ENCODE measurements at regions not wholly inside any gene's neighbourhood (a gene's known extent, or its start where the extent isn't known, plus 50 kb on each side); places are given as distances from the start of the nearest gene placed in this dataset.

DNA sequence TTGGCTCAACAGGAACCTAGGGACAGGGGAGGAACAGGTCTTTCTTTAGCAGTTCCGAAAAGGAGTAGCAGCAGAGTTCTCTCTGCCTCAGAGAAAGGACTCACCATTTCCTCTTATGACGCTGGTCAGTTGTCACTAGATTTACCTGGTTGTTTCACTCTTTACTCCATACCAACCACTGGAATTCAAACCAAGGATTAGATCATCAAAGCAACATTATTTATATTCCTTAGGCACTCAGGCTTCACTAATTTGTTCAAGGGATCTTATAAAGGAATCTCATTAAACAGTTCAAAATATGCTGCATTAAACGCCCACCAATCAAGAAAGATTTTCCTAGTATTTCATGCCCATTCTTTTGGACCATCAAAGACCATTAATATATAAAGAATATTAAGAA lies 1129.5 kb upstream of the MAP3K7 start:
- in situ Hi-C loops (cut with HindIII; ENCODE audit: low sequenced_read_pairs), result no loop called here
- TF ChIP-seq, protein P1, sequence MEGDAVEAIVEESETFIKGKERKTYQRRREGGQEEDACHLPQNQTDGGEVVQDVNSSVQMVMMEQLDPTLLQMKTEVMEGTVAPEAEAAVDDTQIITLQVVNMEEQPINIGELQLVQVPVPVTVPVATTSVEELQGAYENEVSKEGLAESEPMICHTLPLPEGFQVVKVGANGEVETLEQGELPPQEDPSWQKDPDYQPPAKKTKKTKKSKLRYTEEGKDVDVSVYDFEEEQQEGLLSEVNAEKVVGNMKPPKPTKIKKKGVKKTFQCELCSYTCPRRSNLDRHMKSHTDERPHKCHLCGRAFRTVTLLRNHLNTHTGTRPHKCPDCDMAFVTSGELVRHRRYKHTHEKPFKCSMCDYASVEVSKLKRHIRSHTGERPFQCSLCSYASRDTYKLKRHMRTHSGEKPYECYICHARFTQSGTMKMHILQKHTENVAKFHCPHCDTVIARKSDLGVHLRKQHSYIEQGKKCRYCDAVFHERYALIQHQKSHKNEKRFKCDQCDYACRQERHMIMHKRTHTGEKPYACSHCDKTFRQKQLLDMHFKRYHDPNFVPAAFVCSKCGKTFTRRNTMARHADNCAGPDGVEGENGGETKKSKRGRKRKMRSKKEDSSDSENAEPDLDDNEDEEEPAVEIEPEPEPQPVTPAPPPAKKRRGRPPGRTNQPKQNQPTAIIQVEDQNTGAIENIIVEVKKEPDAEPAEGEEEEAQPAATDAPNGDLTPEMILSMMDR (IDR thresholded peaks at IDR 0.05; ENCODE audit: low read depth, low read length), result no peak
- no peak overlapping the region for H3K4me3 ChIP-seq (ENCODE audit: low read depth, low read length)
- peak; percentile 39 for DNase-seq (ENCODE audit: low read depth, low spot score)

DNA sequence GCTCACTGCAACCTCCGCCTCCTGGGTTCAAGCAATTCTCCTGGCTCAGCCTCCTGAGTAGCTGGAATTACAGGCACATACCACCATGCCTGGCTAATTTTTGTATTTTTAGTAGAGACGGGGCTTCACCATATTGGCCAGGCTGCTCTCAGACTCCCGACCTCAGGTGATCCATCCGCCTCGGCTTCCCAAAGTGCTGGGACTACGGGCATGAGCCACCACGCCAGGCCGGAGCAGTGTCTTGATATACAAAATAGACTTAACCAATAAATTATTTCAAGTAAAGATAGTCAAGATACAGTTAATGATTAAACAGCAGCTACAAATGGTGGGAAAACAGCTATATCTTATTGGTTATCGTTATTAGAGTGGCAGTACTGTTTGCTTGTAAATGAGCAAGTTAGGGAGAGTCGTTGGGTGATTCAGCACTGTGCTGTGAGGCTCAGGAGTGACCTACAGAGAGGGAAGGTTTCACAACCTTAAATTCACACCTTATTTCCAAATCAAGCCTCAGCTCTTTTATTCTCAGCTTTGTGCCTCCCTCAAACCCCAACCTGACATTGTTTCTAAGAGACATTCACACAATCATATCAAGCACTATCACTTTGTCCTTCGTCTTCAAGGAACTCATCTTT lies 1128.4 kb upstream of the MAP3K7 start:
- in situ Hi-C loops (cut with HindIII; ENCODE audit: low sequenced_read_pairs), result no loop called here
- DNase-seq (ENCODE audit: low read depth, low spot score), result no peak
- H3K4me3 ChIP-seq (ENCODE audit: low read depth, low read length), result no peak overlapping the region
- TF ChIP-seq, protein P1 (IDR thresholded peaks at IDR 0.05; ENCODE audit: low read depth, low read length), result no peak

DNA sequence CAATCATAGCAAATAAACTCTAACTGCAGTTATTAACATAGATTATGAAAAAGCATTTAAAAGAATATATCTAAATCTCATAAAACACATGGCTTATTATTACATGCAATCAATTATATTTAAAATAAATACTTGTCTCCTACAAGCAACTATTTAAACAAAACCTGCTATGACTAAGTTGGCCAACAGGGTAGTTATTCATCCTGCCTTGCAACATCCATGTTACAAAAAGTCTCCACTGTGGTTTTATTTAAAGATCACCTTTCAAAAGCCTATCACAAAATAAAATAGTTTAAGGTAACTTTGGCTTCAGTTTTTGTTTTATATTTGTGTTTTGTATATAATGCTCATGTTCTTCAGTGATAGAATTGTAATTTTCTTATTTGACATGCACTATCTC lies 1127.0 kb upstream of the MAP3K7 start:
- no peak overlapping the region for H3K4me3 ChIP-seq (ENCODE audit: low read depth, low read length)
- in situ Hi-C loops (cut with HindIII; ENCODE audit: low sequenced_read_pairs), result no loop called here
- TF ChIP-seq, protein P1 (IDR thresholded peaks at IDR 0.05; ENCODE audit: low read depth, low read length), result no peak
- DNase-seq (ENCODE audit: low read depth, low spot score), result peak; percentile 16

DNA sequence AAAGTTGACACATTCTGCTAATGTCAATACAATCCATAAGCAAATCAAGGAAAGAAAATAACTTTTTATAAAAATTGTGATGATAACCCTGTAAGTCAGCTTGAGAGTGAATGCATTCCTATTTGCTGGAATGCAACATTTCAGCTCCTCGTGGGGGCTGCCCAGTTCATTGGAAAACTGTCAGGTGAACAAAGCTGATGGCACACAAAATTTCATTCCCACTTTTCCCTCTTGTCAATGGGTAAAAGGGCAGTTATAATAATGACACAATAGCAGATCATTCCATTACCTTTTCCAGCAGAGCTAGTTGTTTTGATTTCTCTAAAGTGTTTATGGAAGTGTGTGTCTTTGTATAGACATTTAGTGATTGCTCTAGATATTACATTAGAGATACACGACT lies 1124.6 kb upstream of the MAP3K7 start:
- in situ Hi-C loops (cut with HindIII; ENCODE audit: low sequenced_read_pairs), result no loop called here
- H3K4me3 ChIP-seq (ENCODE audit: low read depth, low read length), result no peak overlapping the region
- DNase-seq (ENCODE audit: low read depth, low spot score), result no peak
- TF ChIP-seq, protein P1 (IDR thresholded peaks at IDR 0.05; ENCODE audit: low read depth, low read length), result no peak

DNA sequence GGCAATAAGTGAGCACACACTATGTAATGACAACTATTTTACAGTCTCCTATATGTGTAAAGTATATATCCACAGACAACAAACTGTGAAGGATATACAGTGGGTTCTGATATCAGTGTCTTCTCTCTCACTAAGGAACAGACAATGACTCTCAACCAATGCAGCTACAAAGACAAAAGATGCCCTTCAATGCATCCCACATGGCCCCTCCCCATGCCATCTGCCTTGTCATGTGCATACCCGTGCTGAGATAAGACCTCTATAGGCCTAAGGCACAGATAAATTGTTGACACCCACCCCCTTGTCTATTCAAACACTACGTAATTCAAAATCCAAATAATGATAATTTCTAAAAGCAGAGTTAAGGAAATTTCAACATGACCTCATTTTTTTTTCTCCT lies 1123.5 kb upstream of the MAP3K7 start:
- DNase-seq (ENCODE audit: low read depth, low spot score), result no peak
- TF ChIP-seq, protein P1 (IDR thresholded peaks at IDR 0.05; ENCODE audit: low read depth, low read length), result no peak
- no peak overlapping the region for H3K4me3 ChIP-seq (ENCODE audit: low read depth, low read length)
- in situ Hi-C loops (cut with HindIII; ENCODE audit: low sequenced_read_pairs), result no loop called here

- no peak for DNase-seq (ENCODE audit: low read depth, low spot score)
- H3K4me3 ChIP-seq (ENCODE audit: low read depth, low read length), result no peak overlapping the region
- in situ Hi-C loops (cut with HindIII; ENCODE audit: low sequenced_read_pairs), result no loop called here
- TF ChIP-seq, protein P1 (IDR thresholded peaks at IDR 0.05; ENCODE audit: low read depth, low read length), result no peak
Observed at GRCh38 chr6:91708534-91708933, 1121.7 kb upstream of the MAP3K7 start.

All from astrocyte of the spinal cord (primary cell).